H9 (cell line): ENCODE measurements at regions not wholly inside any gene's neighbourhood (a gene's known extent, or its start where the extent isn't known, plus 50 kb on each side); places are given as distances from the start of the nearest gene placed in this dataset.

Source experiments
- DNase-seq: peaks from one replicate; pipeline ENCODE4 v3.0.0-alpha.2; 2017
- H2AFZ ChIP-seq: one replicate; pipeline ENCODE4 v1.6.1; 2013; ENCODE audit warnings: mild to moderate bottlenecking, low read length, control low read depth, moderate library complexity
- H2AK5ac ChIP-seq: 2 replicates; pipeline ENCODE4 v1.6.1; 2013; ENCODE audit warnings: low read length, control low read depth, mixed read lengths; ENCODE audit not compliant: insufficient read length
- H2BK120ac ChIP-seq: one replicate; pipeline ENCODE4 v1.6.1; 2013; ENCODE audit warnings: low read depth, mild to moderate bottlenecking, low read length, control low read depth, inconsistent platforms; ENCODE audit not compliant: poor library complexity, severe bottlenecking
- H2BK12ac ChIP-seq: 2 replicates; pipeline ENCODE4 v1.6.1; 2013; ENCODE audit warnings: low read length, control low read depth, mixed read lengths, low read depth; ENCODE audit not compliant: insufficient read length
- H2BK15ac ChIP-seq: 2 replicates; pipeline ENCODE4 v1.6.1; 2013; ENCODE audit warnings: low read depth, low read length, control low read depth
- H2BK20ac ChIP-seq: one replicate; pipeline ENCODE4 v1.6.1; 2013; ENCODE audit warnings: low read depth, mild to moderate bottlenecking, low read length, control low read depth, inconsistent platforms; ENCODE audit not compliant: poor library complexity, severe bottlenecking
- H2BK5ac ChIP-seq: 2 replicates; pipeline ENCODE4 v1.6.1; 2013; ENCODE audit warnings: low read length, control low read depth, mixed read lengths; ENCODE audit not compliant: insufficient read length
- H3K14ac ChIP-seq: 2 replicates; pipeline ENCODE4 v1.6.1; 2013; ENCODE audit warnings: low read length, control low read depth; ENCODE audit not compliant: insufficient read depth
- H3K18ac ChIP-seq: 2 replicates; pipeline ENCODE4 v1.6.1; 2013; ENCODE audit warnings: low read depth, mild to moderate bottlenecking, mixed read lengths, low read length, control low read depth; ENCODE audit not compliant: insufficient read length
- H3K23ac ChIP-seq: 2 replicates; pipeline ENCODE4 v1.6.1; 2013; ENCODE audit warnings: low read length, control low read depth, mixed read lengths, low read depth; ENCODE audit not compliant: insufficient read length
- H3K23me2 ChIP-seq: 2 replicates; pipeline ENCODE4 v1.6.1; 2013; ENCODE audit warnings: low read depth, mild to moderate bottlenecking, mixed read lengths, low read length, control low read depth; ENCODE audit not compliant: insufficient read length, poor library complexity, severe bottlenecking
- H3K27ac ChIP-seq: 2 replicates; pipeline ENCODE4 v1.5.1; 2013; ENCODE audit warnings: low read length, control low read depth, mixed read lengths, low read depth; ENCODE audit not compliant: insufficient read length
- H3K27me3 ChIP-seq: 2 replicates; pipeline ENCODE4 v1.6.1; 2013; ENCODE audit warnings: low read length, control low read depth, inconsistent platforms; ENCODE audit not compliant: insufficient read depth
- H3K4ac ChIP-seq: 2 replicates; pipeline ENCODE4 v1.6.1; 2013; ENCODE audit warnings: low read depth, mild to moderate bottlenecking, control low read depth, inconsistent platforms, low read length, moderate library complexity
- H3K4me1 ChIP-seq: 2 replicates; pipeline ENCODE4 v1.6.1; 2013; ENCODE audit warnings: low read length, control low read depth, inconsistent platforms; ENCODE audit not compliant: insufficient read depth
- H3K4me2 ChIP-seq: 2 replicates; pipeline ENCODE4 v1.6.1; 2013; ENCODE audit warnings: low read length, control low read depth, mixed read lengths; ENCODE audit not compliant: insufficient read length, insufficient read depth
- H3K56ac ChIP-seq: 2 replicates; pipeline ENCODE4 v1.6.1; 2013; ENCODE audit warnings: low read depth, mild to moderate bottlenecking, mixed read lengths, low read length, control low read depth; ENCODE audit not compliant: insufficient read length
- H3K79me1 ChIP-seq: 2 replicates; pipeline ENCODE4 v1.6.1; 2013; ENCODE audit warnings: low read depth, mild to moderate bottlenecking, moderate library complexity, low read length, control low read depth, inconsistent platforms; ENCODE audit not compliant: insufficient read depth, poor library complexity, severe bottlenecking
- H3K79me2 ChIP-seq: 2 replicates; pipeline ENCODE4 v1.6.1; 2013; ENCODE audit warnings: low read length, control low read depth, inconsistent platforms; ENCODE audit not compliant: insufficient read depth
- H3K9ac ChIP-seq: 2 replicates; pipeline ENCODE4 v1.6.1; 2013; ENCODE audit warnings: low read length, control low read depth, mixed read lengths; ENCODE audit not compliant: insufficient read length; ENCODE audit errors: extremely low read depth
- H3K9me3 ChIP-seq: one replicate; pipeline ENCODE4 v1.6.1; 2013; ENCODE audit warnings: low read depth, low read length, inconsistent platforms; ENCODE audit not compliant: control insufficient read depth
- H3T11ph ChIP-seq: one replicate; pipeline ENCODE4 v1.6.1; 2013; ENCODE audit warnings: mild to moderate bottlenecking, low read length, control low read depth, inconsistent platforms
- H4K20me1 ChIP-seq: one replicate; pipeline ENCODE4 v1.6.1; 2013; ENCODE audit not compliant: control insufficient read depth, insufficient read length, insufficient read depth
- H4K5ac ChIP-seq: 2 replicates; pipeline ENCODE4 v1.6.1; 2013; ENCODE audit warnings: low read depth, mild to moderate bottlenecking, mixed read lengths, low read length, control low read depth; ENCODE audit not compliant: insufficient read length
- H4K8ac ChIP-seq: replicated peaks from 2 replicates; pipeline ENCODE4 v1.6.1; 2013; ENCODE audit warnings: low read length, control low read depth, mixed read lengths, low read depth; ENCODE audit not compliant: insufficient read length
- H4K91ac ChIP-seq: 2 replicates; pipeline ENCODE4 v1.6.1; 2013; ENCODE audit warnings: low read depth, mild to moderate bottlenecking, moderate library complexity, mixed read lengths, low read length, control low read depth; ENCODE audit not compliant: insufficient read length
- H3K27ac Mint-ChIP-seq, 3 experiments: 2 replicates in 2 of 3; 3 replicates in 1 of 3; pipeline ENCODE4 v1.8.0; 2020 to 2021; ENCODE audit warnings: mixed read lengths in 3 of 3, mild to moderate bottlenecking in 1 of 3, moderate library complexity in 1 of 3
- H3K27me3 Mint-ChIP-seq: 2 replicates; pipeline ENCODE4 v1.8.0; 2021; ENCODE audit warnings: low read depth, mild to moderate bottlenecking, moderate library complexity, mixed read lengths
- H3K36me3 Mint-ChIP-seq, 3 experiments: 2 replicates in 2 of 3; 3 replicates in 1 of 3; pipeline ENCODE4 v1.8.0; 2020 to 2021; ENCODE audit warnings: low read depth in 3 of 3, mixed read lengths in 3 of 3; ENCODE audit not compliant: insufficient read depth in 1 of 3
- H3K4me1 Mint-ChIP-seq, 2 experiments: 2 replicates each; pipeline ENCODE4 v1.8.0; 2020; ENCODE audit warnings: mixed read lengths in 2 of 2
- H3K4me3 Mint-ChIP-seq, 2 experiments: 2 replicates in 1 of 2; 3 replicates in 1 of 2; pipeline ENCODE4 v1.8.0; 2020 to 2021; ENCODE audit warnings: mild to moderate bottlenecking in 2 of 2, mixed read lengths in 2 of 2, moderate library complexity in 1 of 2
- H3K9me3 Mint-ChIP-seq, 2 experiments: 2 replicates in 1 of 2; 3 replicates in 1 of 2; pipeline ENCODE4 v1.8.0; 2020; ENCODE audit warnings: mild to moderate bottlenecking in 2 of 2, mixed read lengths in 2 of 2, moderate library complexity in 1 of 2
- WGBS: extraction: QIAGEN DNeasy Blood & Tissue Kit; methylation state at CpG from one replicate; pipeline ENCODE4 v1.1.7; 2013; ENCODE audit warnings: missing lambda C conversion rate, low lambda C conversion rate, mixed read lengths; ENCODE audit not compliant: insufficient read length; ENCODE audit errors: extremely low coverage; 5-methylcytosine and 5-hydroxymethylcytosine counted together
- TF ChIP-seq, protein P1 (sequence below): fragments of 200-600 bp; sonication (generic); conservative IDR thresholded peaks from 3 replicates; pipeline ENCODE4 v1.8.0; 2021; ENCODE audit warnings: antibody characterized with exemption, mild to moderate bottlenecking

DNA sequence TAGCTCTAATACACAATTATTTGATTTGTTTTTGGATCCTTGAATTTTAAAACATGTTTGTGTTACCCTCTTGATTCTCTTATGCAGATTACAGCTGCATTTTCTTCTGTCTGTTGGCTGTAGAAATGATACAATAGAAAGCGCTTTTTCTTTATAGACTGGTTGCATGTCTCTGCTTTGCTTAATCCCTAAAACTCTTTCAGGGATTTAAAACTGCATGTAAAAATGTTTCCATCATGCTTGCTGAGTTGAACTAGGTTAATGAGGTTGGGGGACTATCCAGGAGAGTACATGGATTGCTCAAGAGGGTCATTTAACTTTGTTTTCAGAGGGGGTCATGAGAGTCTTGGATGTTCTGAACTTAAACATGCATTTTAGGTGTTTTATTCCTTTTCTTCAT lies 166.4 kb upstream of the IFNG-AS1 start:
- DNase-seq = no peak
- Histone ChIP-seq H2BK15ac (no peak overlapping the region), H3K9me3 (no peaks in the 10 kb centered on the region), H2BK5ac (no peak overlapping the region), H2BK12ac (no peak overlapping the region), H2AFZ (no peak overlapping the region), H3T11ph (no peak overlapping the region), H3K27ac (no peak overlapping the region), H3K14ac (no peak overlapping the region), H3K9ac (no peak overlapping the region), H3K23ac (no peak overlapping the region), H4K8ac (no peak overlapping the region), H3K56ac (no peak overlapping the region), H2BK20ac (no peak overlapping the region), H3K79me2 (no peaks in the 10 kb centered on the region), H2BK120ac (no peak overlapping the region), H3K23me2 (no peaks in the 10 kb centered on the region), H3K79me1 (no peaks in the 10 kb centered on the region), H4K91ac (no peak overlapping the region), H4K20me1 (no peaks in the 10 kb centered on the region), H3K4me2 (no peak overlapping the region), H3K4me1 (no peaks in the 10 kb centered on the region), H3K4ac (no peak overlapping the region), H3K27me3 (no peaks in the 10 kb centered on the region), H3K18ac (no peak overlapping the region), H4K5ac (no peak overlapping the region), H2AK5ac (no peak overlapping the region)
- WGBS = no CpG with 5 or more reads among the region's 1 CpG
- H3K4me1 Mint-ChIP-seq = peaks cover 2 to 5% of the 10 kb centered on the region in 2 experiments
- H3K36me3 Mint-ChIP-seq = no peaks in the 10 kb centered on the region
- no peak overlapping the region for H3K27ac Mint-ChIP-seq
- no peak overlapping the region for H3K4me3 Mint-ChIP-seq
- H3K27me3 Mint-ChIP-seq = no peaks in the 10 kb centered on the region
- TF ChIP-seq, protein P1, sequence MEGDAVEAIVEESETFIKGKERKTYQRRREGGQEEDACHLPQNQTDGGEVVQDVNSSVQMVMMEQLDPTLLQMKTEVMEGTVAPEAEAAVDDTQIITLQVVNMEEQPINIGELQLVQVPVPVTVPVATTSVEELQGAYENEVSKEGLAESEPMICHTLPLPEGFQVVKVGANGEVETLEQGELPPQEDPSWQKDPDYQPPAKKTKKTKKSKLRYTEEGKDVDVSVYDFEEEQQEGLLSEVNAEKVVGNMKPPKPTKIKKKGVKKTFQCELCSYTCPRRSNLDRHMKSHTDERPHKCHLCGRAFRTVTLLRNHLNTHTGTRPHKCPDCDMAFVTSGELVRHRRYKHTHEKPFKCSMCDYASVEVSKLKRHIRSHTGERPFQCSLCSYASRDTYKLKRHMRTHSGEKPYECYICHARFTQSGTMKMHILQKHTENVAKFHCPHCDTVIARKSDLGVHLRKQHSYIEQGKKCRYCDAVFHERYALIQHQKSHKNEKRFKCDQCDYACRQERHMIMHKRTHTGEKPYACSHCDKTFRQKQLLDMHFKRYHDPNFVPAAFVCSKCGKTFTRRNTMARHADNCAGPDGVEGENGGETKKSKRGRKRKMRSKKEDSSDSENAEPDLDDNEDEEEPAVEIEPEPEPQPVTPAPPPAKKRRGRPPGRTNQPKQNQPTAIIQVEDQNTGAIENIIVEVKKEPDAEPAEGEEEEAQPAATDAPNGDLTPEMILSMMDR = no peak
- H3K9me3 Mint-ChIP-seq = no peaks in the 10 kb centered on the region
